ENCODE measurements at regions not wholly inside any gene's neighbourhood (a gene's known extent, or its start where the extent isn't known, plus 50 kb on each side); places are given as distances from the start of the nearest gene placed in this dataset.
"Not testable (repeated sequence)": the region's sequence is repeated elsewhere in the genome, so short reads cannot be mapped to it uniquely, and the experiment has no call there.

DNA sequence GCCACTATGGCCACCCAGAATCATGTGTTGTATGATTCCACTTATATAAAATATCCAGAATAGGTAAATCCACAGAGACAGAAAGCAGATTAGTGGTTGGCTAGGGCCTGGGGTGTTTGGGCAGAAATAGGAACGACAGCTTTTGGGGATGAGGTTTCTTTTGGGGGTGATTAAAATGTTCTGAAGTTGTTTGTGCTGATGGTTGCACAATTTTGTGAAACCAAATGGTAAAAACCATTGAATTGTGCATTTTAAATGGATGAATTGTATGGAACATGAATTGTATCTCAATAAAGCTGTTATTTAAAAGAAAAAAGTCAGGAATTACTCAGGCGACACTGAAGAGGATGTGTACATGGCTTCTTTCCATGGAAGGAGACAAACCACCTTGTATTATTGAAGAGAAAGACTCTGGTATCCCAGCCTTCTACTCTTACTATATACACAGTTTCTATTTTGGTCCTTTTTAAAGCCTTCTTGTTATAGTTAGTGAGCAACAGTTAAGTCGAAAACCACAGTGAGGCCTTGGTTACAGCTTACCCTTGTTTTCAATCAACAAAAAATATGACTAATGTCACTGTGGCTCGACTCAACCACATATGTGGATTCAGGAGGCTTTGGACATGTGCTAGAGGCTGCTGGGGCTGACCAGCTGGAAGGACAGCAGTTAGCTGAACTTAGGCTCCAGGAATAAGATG, 57.1 kb upstream of the KMT2E start:
- Mint-ChIP-seq H3K9me3 (no peaks in the 10 kb centered on the region), H3K36me3 (peaks cover 10% of the 10 kb centered on the region), H3K4me1 (peaks cover 20% of the 10 kb centered on the region), H3K27ac (peak overlapping the region; percentile 86), H3K27me3 (no peaks in the 10 kb centered on the region), H3K4me3 (no peak overlapping the region)
- DNase-seq (ENCODE audit: low spot score in 2 of 2) (no peak), ATAC-seq (ENCODE audit: low read depth) (peak; percentile 38)

DNA sequence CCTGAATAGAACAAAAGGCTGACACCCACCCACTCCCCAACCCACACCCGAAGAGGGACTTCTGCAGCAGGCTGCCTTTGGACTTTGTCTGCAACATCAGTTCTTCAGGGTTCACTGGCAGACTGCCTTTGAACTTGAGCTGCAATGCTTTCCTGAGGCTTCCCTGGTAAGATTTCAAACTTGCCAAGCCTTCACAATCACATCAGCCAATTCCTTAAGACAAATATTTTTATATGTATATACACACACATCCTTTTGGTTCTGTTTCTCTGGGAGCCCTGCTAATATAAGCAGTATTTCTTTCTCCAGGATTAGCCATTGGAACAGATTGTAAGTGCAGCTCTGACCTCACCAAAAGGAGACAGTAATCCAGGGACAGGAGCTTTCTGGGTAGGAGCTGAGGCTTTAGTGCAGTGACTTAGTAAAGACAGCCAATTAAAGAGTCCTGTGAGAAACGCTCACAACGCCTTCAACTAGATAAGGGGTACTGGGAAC, 55.6 kb upstream of the KMT2E start:
- Mint-ChIP-seq H3K36me3 (peaks cover 18% of the 10 kb centered on the region), H3K4me1 (peaks cover 20% of the 10 kb centered on the region), H3K9me3 (no peaks in the 10 kb centered on the region), H3K4me3 (no peak overlapping the region), H3K27ac (peak overlapping the region; percentile 14), H3K27me3 (no peaks in the 10 kb centered on the region)
- DNase-seq (ENCODE audit: low spot score in 2 of 2): no peak
- no peak for ATAC-seq (ENCODE audit: low read depth)

DNA sequence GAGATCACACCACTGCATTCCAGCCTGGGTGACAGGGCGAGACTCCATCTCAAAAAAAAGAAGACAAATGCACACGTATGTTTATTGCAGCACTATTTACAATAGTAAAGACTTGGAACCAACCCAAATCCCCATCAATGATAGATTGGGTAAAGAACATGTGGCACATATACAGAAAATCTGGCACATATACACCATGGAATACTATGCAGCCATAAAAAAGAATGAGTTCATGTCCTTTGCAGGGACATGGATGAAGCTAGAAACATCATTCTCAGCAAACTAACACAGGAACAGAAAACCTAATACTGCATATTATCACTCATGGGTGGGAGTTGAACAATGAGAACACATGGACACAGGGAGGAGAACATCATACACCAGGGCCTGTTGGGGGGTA, 54.5 kb upstream of the KMT2E start:
- not testable (repeated sequence) for H3K9me3 Mint-ChIP-seq; DNase-seq (ENCODE audit: low spot score in 2 of 2); H3K27me3 Mint-ChIP-seq; ATAC-seq (ENCODE audit: low read depth); H3K4me3 Mint-ChIP-seq
- peaks cover 24% of the 10 kb centered on the region for H3K36me3 Mint-ChIP-seq
- peak overlapping the region; percentile 14 for H3K27ac Mint-ChIP-seq
- peaks cover 20% of the 10 kb centered on the region for H3K4me1 Mint-ChIP-seq

DNA sequence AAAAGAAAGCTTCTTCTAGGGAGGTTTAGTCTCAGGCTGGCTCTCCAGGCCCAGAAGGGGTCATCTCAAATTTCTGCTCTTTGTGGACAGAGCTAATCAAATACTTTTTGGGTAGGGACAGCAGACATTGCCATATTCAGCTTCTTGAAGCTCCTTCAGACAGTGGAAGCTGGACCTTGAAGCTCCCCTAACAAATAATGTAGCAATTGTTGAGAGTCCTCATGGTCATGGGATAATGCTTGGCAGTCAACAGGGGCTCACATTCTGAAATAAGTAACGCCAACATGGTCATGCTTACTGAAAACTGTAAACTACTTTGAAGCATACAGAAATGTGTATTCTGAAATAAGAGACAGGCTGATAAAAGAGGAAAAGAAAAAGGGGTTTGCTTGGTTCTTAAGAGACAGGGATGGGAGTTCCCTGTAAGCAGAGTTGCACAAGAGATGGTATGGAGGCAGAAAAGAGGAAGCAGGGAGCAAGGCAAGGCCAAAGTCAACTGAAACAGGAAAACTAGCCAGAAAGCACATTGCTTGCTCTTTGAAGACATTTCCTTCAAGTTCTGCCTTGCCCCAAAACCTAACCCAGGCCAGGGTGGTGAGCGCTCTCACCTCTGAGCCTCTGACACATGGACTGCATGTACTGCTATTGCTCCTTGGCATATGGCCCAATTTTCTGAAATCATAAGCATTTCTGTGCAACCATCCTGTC, 53.1 kb upstream of the KMT2E start:
- Mint-ChIP-seq H3K27me3 (no peaks in the 10 kb centered on the region), H3K9me3 (no peaks in the 10 kb centered on the region), H3K4me3 (no peak overlapping the region), H3K36me3 (peaks cover 26% of the 10 kb centered on the region), H3K27ac (peak overlapping the region; percentile 2), H3K4me1 (peaks cover 17% of the 10 kb centered on the region)
- no peak for DNase-seq (ENCODE audit: low spot score in 2 of 2)
- ATAC-seq (ENCODE audit: low read depth): peak; percentile 75

DNA sequence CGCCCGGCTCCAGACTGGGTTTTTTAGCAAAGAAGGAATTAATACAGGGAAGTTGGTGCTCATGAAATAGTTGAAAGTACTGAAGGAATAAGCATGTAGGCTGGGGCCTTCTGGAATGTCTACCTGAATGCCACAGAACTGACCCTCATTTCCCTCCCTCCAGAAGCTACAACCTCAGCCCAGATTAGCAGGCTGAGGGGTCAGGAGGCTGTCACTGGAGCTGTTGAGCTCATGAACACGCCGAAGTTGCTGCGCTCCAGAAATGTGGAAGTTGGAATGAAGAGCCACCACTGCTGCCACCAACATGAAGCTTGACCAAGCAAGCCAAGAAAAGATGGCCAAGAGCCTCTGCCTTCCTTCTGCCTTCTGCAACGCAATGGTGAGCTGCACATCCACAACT, 52.2 kb upstream of the KMT2E start:
- DNase-seq (ENCODE audit: low spot score in 2 of 2) (no peak), ATAC-seq (ENCODE audit: low read depth) (no peak)
- Mint-ChIP-seq H3K27me3 (no peaks in the 10 kb centered on the region), H3K4me1 (peaks cover 12% of the 10 kb centered on the region), H3K27ac (no peak overlapping the region), H3K36me3 (peaks cover 27% of the 10 kb centered on the region), H3K9me3 (no peaks in the 10 kb centered on the region), H3K4me3 (no peak overlapping the region)

- H3K9me3 Mint-ChIP-seq: no peaks in the 10 kb centered on the region
- H3K36me3 Mint-ChIP-seq: peaks cover 24% of the 10 kb centered on the region
- DNase-seq (ENCODE audit: low spot score in 2 of 2) (no peak), ATAC-seq (ENCODE audit: low read depth) (no peak)
- peaks cover 6% of the 10 kb centered on the region for H3K4me1 Mint-ChIP-seq
- H3K27ac Mint-ChIP-seq: peak overlapping the region; percentile 57
- H3K27me3 Mint-ChIP-seq: no peaks in the 10 kb centered on the region
- H3K4me3 Mint-ChIP-seq: no peak overlapping the region
Observed at GRCh38 chr7:104962781-104963180, 51.2 kb upstream of the KMT2E start.

GRCh38 chr7:104963378-104963990, 50.5 kb upstream of the KMT2E start:
- Mint-ChIP-seq H3K36me3 (peaks cover 24% of the 10 kb centered on the region), H3K4me3 (no peak overlapping the region), H3K27me3 (no peaks in the 10 kb centered on the region), H3K27ac (peak overlapping the region; percentile 18), H3K4me1 (peaks cover 6% of the 10 kb centered on the region), H3K9me3 (no peaks in the 10 kb centered on the region)
- no peak for DNase-seq (ENCODE audit: low spot score in 2 of 2)
- no peak for ATAC-seq (ENCODE audit: low read depth)

GRCh38 chr7:104963991-104964385, 50.0 kb upstream of the KMT2E start:
- ATAC-seq (ENCODE audit: low read depth): no peak
- no peak for DNase-seq (ENCODE audit: low spot score in 2 of 2)
- no peak overlapping the region for H3K27ac Mint-ChIP-seq
- H3K4me3 Mint-ChIP-seq: no peak overlapping the region
- H3K9me3 Mint-ChIP-seq: no peaks in the 10 kb centered on the region
- H3K36me3 Mint-ChIP-seq: peaks cover 20% of the 10 kb centered on the region
- H3K27me3 Mint-ChIP-seq: no peaks in the 10 kb centered on the region
- H3K4me1 Mint-ChIP-seq: peaks cover 6% of the 10 kb centered on the region
